Endothelial cell (in vitro differentiated cells): ENCODE measurements at regions not wholly inside any gene's neighbourhood (a gene's known extent, or its start where the extent isn't known, plus 50 kb on each side); places are given as distances from the start of the nearest gene placed in this dataset.

Source experiments
- DNase-seq: peaks from one replicate; pipeline ENCODE4 v3.0.0; 2021; ENCODE audit warnings: low spot score
- H3K27ac Mint-ChIP-seq: one replicate; pipeline ENCODE4 v1.8.0; 2021; ENCODE audit warnings: mixed read lengths, inconsistent platforms; ENCODE audit not compliant: unreplicated experiment
- H3K27me3 Mint-ChIP-seq: one replicate; pipeline ENCODE4 v1.8.0; 2021; ENCODE audit warnings: mild to moderate bottlenecking, moderate library complexity, mixed read lengths, inconsistent platforms; ENCODE audit not compliant: unreplicated experiment
- H3K36me3 Mint-ChIP-seq: one replicate; pipeline ENCODE4 v1.8.0; 2021; ENCODE audit warnings: mild to moderate bottlenecking, low read depth, mixed read lengths, inconsistent platforms; ENCODE audit not compliant: unreplicated experiment
- H3K4me1 Mint-ChIP-seq: one replicate; pipeline ENCODE4 v1.8.0; 2021; ENCODE audit warnings: mild to moderate bottlenecking, mixed read lengths, inconsistent platforms; ENCODE audit not compliant: unreplicated experiment
- H3K4me3 Mint-ChIP-seq: one replicate; pipeline ENCODE4 v1.8.0; 2021; ENCODE audit warnings: mild to moderate bottlenecking, mixed read lengths, inconsistent platforms; ENCODE audit not compliant: unreplicated experiment
- H3K9me3 Mint-ChIP-seq: one replicate; pipeline ENCODE4 v1.8.0; 2021; ENCODE audit warnings: mixed read lengths, inconsistent platforms; ENCODE audit not compliant: unreplicated experiment
- TF ChIP-seq, protein P1 (sequence below): fragments of 200-600 bp; sonication (generic); IDR thresholded peaks from one replicate; pipeline ENCODE4 v1.5.0; 2021; ENCODE audit warnings: antibody characterized with exemption; ENCODE audit not compliant: unreplicated experiment

DNA sequence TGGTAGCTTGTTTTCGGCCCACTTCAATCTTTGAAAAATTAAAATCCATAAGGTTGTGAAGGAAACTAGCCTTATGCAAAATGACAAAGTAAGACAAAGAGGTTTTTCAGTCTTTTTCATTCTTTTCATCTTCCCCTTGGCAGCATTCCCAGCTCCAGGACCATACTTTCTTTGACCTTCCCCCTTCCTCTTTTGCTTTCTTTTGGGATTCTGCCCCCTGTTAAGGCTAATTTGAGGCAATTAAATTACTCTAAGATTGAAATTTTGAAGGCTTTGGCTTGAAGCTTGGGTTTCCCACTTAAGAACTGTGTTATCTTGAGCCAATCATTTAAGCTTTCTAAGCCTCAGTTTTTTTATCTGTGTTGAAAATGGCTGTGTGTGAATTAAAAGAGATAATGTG lies 124.9 kb downstream of the DACT1 start:
- DNase-seq, result no peak
- no peaks in the 10 kb centered on the region for H3K4me1 Mint-ChIP-seq
- TF ChIP-seq, protein P1, sequence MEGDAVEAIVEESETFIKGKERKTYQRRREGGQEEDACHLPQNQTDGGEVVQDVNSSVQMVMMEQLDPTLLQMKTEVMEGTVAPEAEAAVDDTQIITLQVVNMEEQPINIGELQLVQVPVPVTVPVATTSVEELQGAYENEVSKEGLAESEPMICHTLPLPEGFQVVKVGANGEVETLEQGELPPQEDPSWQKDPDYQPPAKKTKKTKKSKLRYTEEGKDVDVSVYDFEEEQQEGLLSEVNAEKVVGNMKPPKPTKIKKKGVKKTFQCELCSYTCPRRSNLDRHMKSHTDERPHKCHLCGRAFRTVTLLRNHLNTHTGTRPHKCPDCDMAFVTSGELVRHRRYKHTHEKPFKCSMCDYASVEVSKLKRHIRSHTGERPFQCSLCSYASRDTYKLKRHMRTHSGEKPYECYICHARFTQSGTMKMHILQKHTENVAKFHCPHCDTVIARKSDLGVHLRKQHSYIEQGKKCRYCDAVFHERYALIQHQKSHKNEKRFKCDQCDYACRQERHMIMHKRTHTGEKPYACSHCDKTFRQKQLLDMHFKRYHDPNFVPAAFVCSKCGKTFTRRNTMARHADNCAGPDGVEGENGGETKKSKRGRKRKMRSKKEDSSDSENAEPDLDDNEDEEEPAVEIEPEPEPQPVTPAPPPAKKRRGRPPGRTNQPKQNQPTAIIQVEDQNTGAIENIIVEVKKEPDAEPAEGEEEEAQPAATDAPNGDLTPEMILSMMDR, result no peak
- H3K9me3 Mint-ChIP-seq, result no peaks in the 10 kb centered on the region
- no peaks in the 10 kb centered on the region for H3K36me3 Mint-ChIP-seq
- H3K4me3 Mint-ChIP-seq, result no peak overlapping the region
- no peaks in the 10 kb centered on the region for H3K27me3 Mint-ChIP-seq
- no peak overlapping the region for H3K27ac Mint-ChIP-seq

DNA sequence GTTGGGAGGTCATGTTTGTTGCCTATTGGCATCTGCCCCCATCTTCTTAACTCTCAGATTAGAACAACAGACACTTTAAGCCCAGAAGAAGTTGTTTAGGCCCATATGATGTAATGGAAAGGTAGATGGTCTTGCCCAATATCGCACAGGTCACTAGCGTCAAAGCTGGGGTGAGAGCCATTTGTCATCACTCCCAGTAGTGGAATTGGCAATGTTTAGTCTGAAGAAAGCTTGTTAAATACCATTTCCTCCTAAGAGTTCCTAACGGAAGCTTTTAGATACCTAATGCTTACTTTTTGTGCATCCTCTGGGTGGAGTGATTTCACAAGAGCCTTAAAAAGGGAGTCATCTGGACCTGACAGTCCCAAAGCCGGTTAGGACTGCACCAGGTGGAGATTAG lies 125.4 kb downstream of the DACT1 start:
- no peak overlapping the region for H3K27ac Mint-ChIP-seq
- no peak overlapping the region for H3K4me3 Mint-ChIP-seq
- TF ChIP-seq, protein P1, result no peak
- no peaks in the 10 kb centered on the region for H3K36me3 Mint-ChIP-seq
- no peaks in the 10 kb centered on the region for H3K4me1 Mint-ChIP-seq
- no peaks in the 10 kb centered on the region for H3K9me3 Mint-ChIP-seq
- no peak for DNase-seq
- no peaks in the 10 kb centered on the region for H3K27me3 Mint-ChIP-seq

DNA sequence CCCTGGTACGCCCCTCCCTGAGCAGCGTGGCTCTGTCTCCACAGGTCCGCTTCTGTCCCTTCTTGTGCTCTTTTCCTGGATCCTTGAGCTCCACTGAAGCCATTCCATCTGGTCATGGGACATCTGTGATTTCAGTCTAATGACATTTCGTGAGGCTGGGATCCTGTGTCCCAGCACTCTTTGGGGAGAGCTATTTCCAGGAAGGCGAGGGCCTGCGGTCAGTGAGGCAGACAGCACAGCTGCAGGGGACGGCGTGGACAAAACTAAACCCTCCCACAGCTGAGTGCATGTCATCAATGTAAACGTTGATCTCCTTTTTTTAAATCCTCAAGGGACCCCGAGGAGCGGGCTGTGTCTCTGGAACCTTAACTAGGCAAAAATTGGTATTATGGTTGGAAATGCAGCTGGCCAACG lies 127.7 kb downstream of the DACT1 start:
- Mint-ChIP-seq H3K36me3 (no peaks in the 10 kb centered on the region), H3K27me3 (peaks cover 2% of the 10 kb centered on the region), H3K4me3 (no peak overlapping the region), H3K27ac (no peak overlapping the region), H3K4me1 (no peaks in the 10 kb centered on the region), H3K9me3 (no peaks in the 10 kb centered on the region)
- DNase-seq, result no peak
- TF ChIP-seq, protein P1, result no peak

DNA sequence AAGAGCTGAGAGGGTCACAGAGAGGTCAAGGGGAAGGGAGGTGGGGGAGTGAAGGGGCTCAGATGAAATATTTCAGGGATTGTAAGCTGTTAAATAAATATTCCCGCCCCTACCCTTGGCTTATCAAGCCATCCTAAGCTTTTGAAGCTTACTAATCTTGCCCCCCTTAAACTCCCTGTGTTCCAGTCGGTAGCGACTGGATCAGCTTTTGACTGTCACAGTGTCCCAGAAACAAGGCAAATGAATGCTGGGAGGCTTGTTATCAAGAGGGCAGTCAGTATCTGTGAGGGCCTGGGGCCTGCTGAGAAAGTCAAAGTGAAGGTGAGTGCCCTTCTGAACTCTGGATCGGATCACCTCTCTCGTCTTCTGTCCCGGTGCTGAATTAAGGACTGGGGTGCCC lies 128.1 kb downstream of the DACT1 start:
- H3K27ac Mint-ChIP-seq, result no peak overlapping the region
- H3K4me1 Mint-ChIP-seq, result no peaks in the 10 kb centered on the region
- H3K9me3 Mint-ChIP-seq, result no peaks in the 10 kb centered on the region
- DNase-seq, result no peak
- peaks cover 2% of the 10 kb centered on the region for H3K27me3 Mint-ChIP-seq
- no peak overlapping the region for H3K4me3 Mint-ChIP-seq
- TF ChIP-seq, protein P1, result no peak
- no peaks in the 10 kb centered on the region for H3K36me3 Mint-ChIP-seq

DNA sequence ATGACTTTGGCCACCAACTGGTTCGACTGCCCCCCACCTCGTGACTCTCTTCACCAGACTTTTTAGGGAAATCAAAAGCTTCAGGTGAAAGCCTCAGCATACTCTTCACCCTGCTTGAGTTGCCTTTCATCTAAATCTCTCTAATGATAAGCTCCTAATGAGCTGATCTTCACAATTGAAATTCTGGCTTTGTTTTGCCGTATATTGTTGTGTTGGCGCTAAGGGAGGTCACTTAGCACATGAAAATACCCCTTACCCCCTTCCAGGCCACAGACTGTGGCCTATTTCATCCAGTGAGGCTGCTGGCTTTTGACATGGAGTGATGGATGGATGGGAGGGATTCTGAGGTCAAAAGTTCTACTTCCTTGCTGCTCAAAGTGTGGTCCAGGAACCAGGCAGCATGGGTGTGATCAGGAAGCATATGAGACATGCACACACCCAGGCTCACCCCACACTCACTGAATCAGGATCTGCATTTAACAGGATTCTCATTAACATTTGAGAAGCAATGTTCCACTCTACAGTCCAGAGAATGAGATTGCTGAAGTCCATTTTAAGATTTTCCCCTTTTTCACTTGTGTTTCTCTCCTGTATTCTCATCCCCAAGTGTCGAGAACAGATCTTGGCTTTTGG lies 131.4 kb downstream of the DACT1 start:
- Mint-ChIP-seq H3K4me3 (no peak overlapping the region), H3K27me3 (peaks cover 2% of the 10 kb centered on the region), H3K9me3 (no peaks in the 10 kb centered on the region), H3K36me3 (no peaks in the 10 kb centered on the region), H3K27ac (no peak overlapping the region), H3K4me1 (peaks cover 1% of the 10 kb centered on the region)
- DNase-seq, result no peak
- TF ChIP-seq, protein P1, result no peak
